ENCODE measurements at regions not wholly inside any gene's neighbourhood (a gene's known extent, or its start where the extent isn't known, plus 50 kb on each side); places are given as distances from the start of the nearest gene placed in this dataset.

DNA sequence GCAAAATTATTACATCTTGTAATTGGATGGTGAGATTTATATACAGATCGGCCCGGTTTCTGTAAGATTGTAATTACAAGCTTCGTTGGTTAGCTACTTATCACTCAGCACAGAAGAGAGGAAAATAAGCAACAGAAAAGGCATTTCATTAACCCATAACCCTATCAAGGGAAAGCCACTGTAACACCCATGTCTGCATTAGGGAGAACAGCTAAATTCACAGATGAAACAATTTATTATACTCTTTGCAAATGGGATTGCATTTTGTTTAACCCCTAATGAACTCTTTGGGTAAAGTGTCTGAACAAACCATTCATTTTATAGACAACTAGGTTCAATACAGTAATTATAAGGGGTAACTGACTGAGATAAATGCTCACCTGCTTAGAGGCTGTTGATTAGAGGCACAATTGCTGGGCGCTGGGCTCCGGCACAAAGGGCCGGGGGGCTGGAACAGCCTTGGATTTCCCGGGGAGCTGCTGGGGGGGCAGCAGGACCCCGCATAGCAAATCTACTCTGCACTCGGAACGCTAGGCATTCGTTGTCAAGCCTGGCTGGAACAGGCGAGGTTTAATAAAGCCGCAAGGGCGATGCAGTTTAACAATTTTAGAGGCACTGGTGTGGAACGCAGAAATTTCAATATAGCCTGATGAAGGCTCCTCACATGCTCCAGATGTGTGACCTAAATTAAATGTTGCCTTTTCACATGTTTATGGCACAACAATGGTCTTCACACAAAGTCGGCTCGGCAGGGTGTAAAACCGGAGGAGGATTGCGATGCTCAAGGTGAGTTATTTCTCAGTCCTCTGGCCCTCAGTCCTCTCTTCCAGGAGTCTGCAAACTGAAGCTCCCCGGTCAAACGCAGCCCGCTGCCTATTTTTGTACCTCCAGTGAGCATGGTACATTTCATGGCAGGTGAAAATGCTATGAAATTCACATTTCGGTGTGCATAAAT lies 134.0 kb upstream of the IRX6 start:
- peak in 4 of 6 donors; percentile 11 to 95 (median 22) for DNase-seq (ENCODE audit: low read depth in 4 of 6, low spot score in 6 of 6)

GRCh38 chr16:55192734-55193133 lies 131.3 kb upstream of the IRX6 start:
- no peak overlapping the region for H3K27ac ChIP-seq (ENCODE audit: low read depth, low read length)
- DNase-seq (ENCODE audit: low read depth in 4 of 6, low spot score in 6 of 6), result no peak
- H3K9me3 ChIP-seq (ENCODE audit: control insufficient read depth, insufficient read depth, low read length), result peaks cover 3% of the 10 kb centered on the region
- H3K27me3 ChIP-seq (ENCODE audit: control insufficient read depth, insufficient read depth, low read length), result peaks cover 13% of the 10 kb centered on the region
- no peak overlapping the region for H3K4me3 ChIP-seq (ENCODE audit: low read depth, low read length)
- H3K4me1 ChIP-seq (ENCODE audit: control insufficient read depth, insufficient read depth, low read length), result peaks cover 11% of the 10 kb centered on the region
- no peaks in the 10 kb centered on the region for H3K36me3 ChIP-seq (ENCODE audit: control insufficient read depth, insufficient read depth, low read length)

More for the DNA sequence above, 134.0 kb upstream of the IRX6 start:
- Histone ChIP-seq H3K4me1 (ENCODE audit: control insufficient read depth, insufficient read depth, low read length) (peaks cover 11% of the 10 kb centered on the region), H3K9me3 (ENCODE audit: control insufficient read depth, insufficient read depth, low read length) (peaks cover 3% of the 10 kb centered on the region), H3K27ac (ENCODE audit: low read depth, low read length) (no peak overlapping the region), H3K4me3 (ENCODE audit: low read depth, low read length) (no peak overlapping the region), H3K27me3 (ENCODE audit: control insufficient read depth, insufficient read depth, low read length) (peaks cover 18% of the 10 kb centered on the region), H3K36me3 (ENCODE audit: control insufficient read depth, insufficient read depth, low read length) (no peaks in the 10 kb centered on the region)
- 15% methylated on average over 15 of the region's 23 CpGs for WGBS (ENCODE audit: insufficient coverage)

GRCh38 chr16:55203570-55203969 lies 120.4 kb upstream of the IRX6 start:
- no peak overlapping the region for H3K4me3 ChIP-seq (ENCODE audit: low read depth, low read length)
- WGBS (ENCODE audit: insufficient coverage), result 89% methylated on average over 8 of the region's 9 CpGs

DNA sequence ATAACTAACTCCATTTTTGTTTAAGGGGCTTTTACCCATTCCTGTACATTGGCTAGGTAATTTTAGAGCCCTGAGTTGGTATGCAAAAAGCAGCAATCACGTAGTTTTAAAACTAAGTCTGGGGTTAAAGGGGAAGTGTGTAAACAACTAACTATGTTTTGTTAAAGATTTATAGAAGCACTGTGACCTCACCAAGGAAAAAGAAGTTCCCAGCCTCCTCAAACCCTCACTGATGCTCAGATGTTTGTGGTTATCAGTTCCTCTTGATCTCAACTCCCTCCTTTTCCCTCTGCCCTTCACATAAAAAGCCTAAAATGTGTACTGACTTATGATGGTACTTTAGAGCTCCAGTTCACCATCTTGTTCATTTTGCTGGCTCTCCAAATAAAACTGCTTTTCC lies 119.9 kb upstream of the IRX6 start:
- Histone ChIP-seq H3K4me3 (ENCODE audit: low read depth, low read length) (no peak overlapping the region), H3K36me3 (ENCODE audit: control insufficient read depth, insufficient read depth, low read length) (no peaks in the 10 kb centered on the region), H3K27me3 (ENCODE audit: control insufficient read depth, insufficient read depth, low read length) (peaks cover 2% of the 10 kb centered on the region), H3K9me3 (ENCODE audit: control insufficient read depth, insufficient read depth, low read length) (no peaks in the 10 kb centered on the region), H3K27ac (ENCODE audit: low read depth, low read length) (no peak overlapping the region), H3K4me1 (ENCODE audit: control insufficient read depth, insufficient read depth, low read length) (peaks cover 7% of the 10 kb centered on the region)
- no peak for DNase-seq (ENCODE audit: low read depth in 4 of 6, low spot score in 6 of 6)
- WGBS (ENCODE audit: insufficient coverage), result no CpG with 5 or more reads among the region's 1 CpG

More at GRCh38 chr16:55203570-55203969, 120.4 kb upstream of the IRX6 start:
- no peak overlapping the region for H3K27ac ChIP-seq (ENCODE audit: low read depth, low read length)
- no peak for DNase-seq (ENCODE audit: low read depth in 4 of 6, low spot score in 6 of 6)
- H3K36me3 ChIP-seq (ENCODE audit: control insufficient read depth, insufficient read depth, low read length), result no peaks in the 10 kb centered on the region
- H3K4me1 ChIP-seq (ENCODE audit: control insufficient read depth, insufficient read depth, low read length), result peaks cover 7% of the 10 kb centered on the region
- H3K9me3 ChIP-seq (ENCODE audit: control insufficient read depth, insufficient read depth, low read length), result no peaks in the 10 kb centered on the region
- H3K27me3 ChIP-seq (ENCODE audit: control insufficient read depth, insufficient read depth, low read length), result peaks cover 2% of the 10 kb centered on the region

DNA sequence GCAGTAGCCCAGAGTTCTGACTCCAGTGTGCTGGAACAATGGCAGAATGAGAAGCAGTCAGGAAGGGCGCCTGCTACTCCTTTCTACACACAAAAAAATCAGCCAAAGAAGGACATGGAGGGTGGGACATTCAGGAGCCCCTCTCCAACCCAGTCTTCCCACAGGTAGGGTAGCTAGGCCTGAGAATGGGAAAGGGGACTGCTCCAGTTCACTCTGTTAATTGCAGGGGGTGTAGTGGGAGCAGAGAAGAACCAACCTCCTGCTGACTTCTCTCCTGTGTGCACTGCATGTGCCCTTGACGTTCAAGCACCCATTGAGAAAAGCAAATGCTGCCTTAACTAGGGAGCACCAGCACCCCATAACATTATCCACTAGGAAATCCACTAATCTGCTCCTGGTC lies 119.1 kb upstream of the IRX6 start:
- H3K4me3 ChIP-seq (ENCODE audit: low read depth, low read length), result no peak overlapping the region
- peaks cover 7% of the 10 kb centered on the region for H3K4me1 ChIP-seq (ENCODE audit: control insufficient read depth, insufficient read depth, low read length)
- H3K27me3 ChIP-seq (ENCODE audit: control insufficient read depth, insufficient read depth, low read length), result peaks cover 2% of the 10 kb centered on the region
- no peak for DNase-seq (ENCODE audit: low read depth in 4 of 6, low spot score in 6 of 6)
- 80% methylated on average over 1 of the region's 2 CpGs for WGBS (ENCODE audit: insufficient coverage)
- H3K27ac ChIP-seq (ENCODE audit: low read depth, low read length), result no peak overlapping the region
- no peaks in the 10 kb centered on the region for H3K36me3 ChIP-seq (ENCODE audit: control insufficient read depth, insufficient read depth, low read length)
- H3K9me3 ChIP-seq (ENCODE audit: control insufficient read depth, insufficient read depth, low read length), result no peaks in the 10 kb centered on the region

GRCh38 chr16:55207693-55208428 lies 116.1 kb upstream of the IRX6 start:
- peak in 4 of 6 donors; percentile 39 to 84 (median 67) for DNase-seq (ENCODE audit: low read depth in 4 of 6, low spot score in 6 of 6)
- no peak overlapping the region for H3K4me3 ChIP-seq (ENCODE audit: low read depth, low read length)

GRCh38 chr16:55209626-55210025 lies 114.4 kb upstream of the IRX6 start:
- peaks cover 2% of the 10 kb centered on the region for H3K27me3 ChIP-seq (ENCODE audit: control insufficient read depth, insufficient read depth, low read length)
- no peak overlapping the region for H3K4me3 ChIP-seq (ENCODE audit: low read depth, low read length)
- H3K4me1 ChIP-seq (ENCODE audit: control insufficient read depth, insufficient read depth, low read length), result peaks cover 7% of the 10 kb centered on the region
- H3K9me3 ChIP-seq (ENCODE audit: control insufficient read depth, insufficient read depth, low read length), result no peaks in the 10 kb centered on the region
- H3K27ac ChIP-seq (ENCODE audit: low read depth, low read length), result no peak overlapping the region
- no peaks in the 10 kb centered on the region for H3K36me3 ChIP-seq (ENCODE audit: control insufficient read depth, insufficient read depth, low read length)
- no peak for DNase-seq (ENCODE audit: low read depth in 4 of 6, low spot score in 6 of 6)
- 94% methylated on average over 2 of the region's 6 CpGs for WGBS (ENCODE audit: insufficient coverage)

More at GRCh38 chr16:55207693-55208428, 116.1 kb upstream of the IRX6 start:
- Histone ChIP-seq H3K4me1 (ENCODE audit: control insufficient read depth, insufficient read depth, low read length) (peaks cover 7% of the 10 kb centered on the region), H3K27me3 (ENCODE audit: control insufficient read depth, insufficient read depth, low read length) (peaks cover 2% of the 10 kb centered on the region), H3K36me3 (ENCODE audit: control insufficient read depth, insufficient read depth, low read length) (no peaks in the 10 kb centered on the region), H3K9me3 (ENCODE audit: control insufficient read depth, insufficient read depth, low read length) (no peaks in the 10 kb centered on the region), H3K27ac (ENCODE audit: low read depth, low read length) (no peak overlapping the region)
- WGBS (ENCODE audit: insufficient coverage), result 50% methylated on average over 4 of the region's 7 CpGs

- Histone ChIP-seq H3K27me3 (ENCODE audit: control insufficient read depth, insufficient read depth, low read length) (no peaks in the 10 kb centered on the region), H3K27ac (ENCODE audit: low read depth, low read length) (no peak overlapping the region), H3K36me3 (ENCODE audit: control insufficient read depth, insufficient read depth, low read length) (no peaks in the 10 kb centered on the region), H3K9me3 (ENCODE audit: control insufficient read depth, insufficient read depth, low read length) (no peaks in the 10 kb centered on the region), H3K4me1 (ENCODE audit: control insufficient read depth, insufficient read depth, low read length) (peaks cover 2% of the 10 kb centered on the region), H3K4me3 (ENCODE audit: low read depth, low read length) (no peak overlapping the region)
- 100% methylated on average over 1 of the region's 2 CpGs for WGBS (ENCODE audit: insufficient coverage)
- DNase-seq (ENCODE audit: low read depth in 4 of 6, low spot score in 6 of 6), result no peak
These were observed 111.2 kb upstream of the IRX6 start for GRCh38 chr16:55212791-55213190.

DNA sequence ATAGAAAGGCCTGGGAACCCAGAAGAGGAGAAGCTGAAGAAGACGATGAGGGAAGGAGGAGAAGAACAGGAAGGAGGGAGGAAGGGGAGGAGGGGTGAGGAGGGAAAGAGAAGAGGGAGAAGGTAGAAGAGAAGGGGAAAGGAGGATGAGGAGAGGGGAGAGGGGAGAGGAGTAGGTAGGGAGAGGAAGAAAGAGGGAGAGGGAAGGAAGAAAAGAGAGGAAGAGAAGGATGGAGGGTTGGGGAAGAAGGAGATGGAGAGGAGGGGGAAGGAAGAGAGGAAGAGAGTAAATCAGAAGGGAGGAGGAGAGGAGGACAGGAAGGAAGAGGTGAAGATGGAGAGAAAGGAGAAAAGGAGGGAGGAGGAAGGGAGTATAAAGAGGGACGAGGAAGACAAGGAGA lies 109.6 kb upstream of the IRX6 start:
- Histone ChIP-seq H3K27ac (ENCODE audit: low read depth, low read length) (no peak overlapping the region), H3K9me3 (ENCODE audit: control insufficient read depth, insufficient read depth, low read length) (no peaks in the 10 kb centered on the region), H3K27me3 (ENCODE audit: control insufficient read depth, insufficient read depth, low read length) (no peaks in the 10 kb centered on the region), H3K4me3 (ENCODE audit: low read depth, low read length) (no peak overlapping the region), H3K36me3 (ENCODE audit: control insufficient read depth, insufficient read depth, low read length) (no peaks in the 10 kb centered on the region), H3K4me1 (ENCODE audit: control insufficient read depth, insufficient read depth, low read length) (no peaks in the 10 kb centered on the region)
- 0% methylated on average over 1 of the region's 2 CpGs for WGBS (ENCODE audit: insufficient coverage)
- DNase-seq (ENCODE audit: low read depth in 4 of 6, low spot score in 6 of 6), result no peak

All from spinal cord (tissue), 9 donors.